Breast epithelium (tissue), 4 donors: ENCODE measurements at regions not wholly inside any gene's neighbourhood (a gene's known extent, or its start where the extent isn't known, plus 50 kb on each side); places are given as distances from the start of the nearest gene placed in this dataset.

Experiments used
- DNase-seq, 2 donors: peaks; one replicate each; pipeline ENCODE4 v3.0.0-alpha.2; 2019; ENCODE audit warnings: low spot score in 2 of 2
- H3K27ac ChIP-seq, 2 donors: fragments of 200-600 bp; sonication (generic) in 1 of 2; one replicate each; pipeline ENCODE4 v1.5.1; 2016 to 2019; ENCODE audit warnings: mild to moderate bottlenecking in 1 of 2
- H3K27me3 ChIP-seq, 2 donors: fragments of 200-600 bp; sonication (generic) in 1 of 2; one replicate each; pipeline versions ENCODE4 v1.5.1 to v1.6.0; 2017 to 2019; ENCODE audit warnings: control low read depth in 1 of 2, mild to moderate bottlenecking in 1 of 2
- H3K36me3 ChIP-seq: fragments of 200-600 bp; one replicate; pipeline ENCODE4 v1.5.1; 2019
- H3K4me1 ChIP-seq, 2 donors: fragments of 200-600 bp; sonication (generic); one replicate each; pipeline ENCODE4 v1.5.1; 2016 to 2019; ENCODE audit warnings: control low read depth in 1 of 2
- H3K4me3 ChIP-seq, 3 donors: fragments of 200-600 bp; sonication (generic); 1 replicate in 2 of 3; 2 replicates in 1 of 3; pipeline ENCODE4 v1.5.1; 2016 to 2019; ENCODE audit warnings: mild to moderate bottlenecking in 3 of 3, moderate library complexity in 2 of 3
- H3K9me3 ChIP-seq, 2 donors: fragments of 200-600 bp; sonication (generic) in 1 of 2; one replicate each; pipeline ENCODE4 v1.5.1; 2016 to 2019; ENCODE audit warnings: control low read depth in 1 of 2
- CTCF ChIP-seq, 3 donors: fragments of 450-650 bp; IDR thresholded peaks; one replicate each; pipeline ENCODE4 v1.5.1; 2016 to 2017; ENCODE audit warnings: antibody characterized with exemption in 3 of 3, mild to moderate bottlenecking in 3 of 3, moderate library complexity in 3 of 3
- POLR2A ChIP-seq: fragments of 450-650 bp; IDR thresholded peaks from one replicate; pipeline ENCODE4 v1.6.1; 2016; ENCODE audit warnings: antibody characterized with exemption, mild to moderate bottlenecking, moderate library complexity
- POLR2AphosphoS5 ChIP-seq, 3 donors: sonication (generic); formaldehyde crosslinking; IDR thresholded peaks; one replicate each; pipeline ENCODE4 v1.6.1; 2017; ENCODE audit warnings: antibody characterized with exemption in 3 of 3
- intact Hi-C: fragments of 100-400 bp; cut with DNase I; formaldehyde crosslinking; loops from one replicate; pipeline ENCODE4 v1.15.1; 2023; ENCODE audit warnings: low total_unique reads

- no peak for DNase-seq
- intact Hi-C loops: no loop called here
- H3K9me3 ChIP-seq: peaks cover 11 to 27% of the 10 kb centered on the region in 2 donors
- no peak overlapping the region for H3K27ac ChIP-seq
- H3K36me3 ChIP-seq: no peaks in the 10 kb centered on the region
- H3K4me3 ChIP-seq: no peak overlapping the region
- peaks cover 0 to 3% of the 10 kb centered on the region in 2 donors for H3K27me3 ChIP-seq
- no peaks in the 10 kb centered on the region for H3K4me1 ChIP-seq
- TF ChIP-seq POLR2A (no peak), POLR2AphosphoS5 (IDR thresholded peaks at IDR 0.05) (no peak), CTCF (IDR thresholded peaks at IDR 0.05) (peak in 1 of 3 donors; percentile 10)
Observed at GRCh38 chr2:898319-898718, 52.3 kb upstream of the SNTG2 start.

DNA sequence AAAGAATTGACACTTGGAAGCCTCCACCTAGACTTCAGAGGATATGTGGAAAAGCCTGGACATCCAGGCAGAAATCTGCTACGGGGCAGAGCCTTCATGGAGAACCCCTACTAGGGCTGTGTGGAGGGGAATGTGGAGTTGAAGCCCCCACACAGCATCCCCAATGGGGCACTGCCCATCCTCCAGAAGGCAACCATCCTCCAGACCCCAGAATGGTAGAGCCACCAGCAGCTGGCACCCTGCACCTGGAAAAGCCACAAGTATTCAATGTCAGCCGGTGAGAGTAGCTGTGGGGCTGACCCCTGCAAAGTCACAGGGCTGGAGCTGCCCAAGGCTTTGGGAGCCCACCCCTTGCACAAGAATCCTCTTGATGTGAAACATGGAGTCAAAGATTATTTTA lies 53.6 kb upstream of the SNTG2 start:
- TF ChIP-seq POLR2AphosphoS5 (IDR thresholded peaks at IDR 0.05): no peak
- no peak for TF ChIP-seq CTCF (IDR thresholded peaks at IDR 0.05)
- no peak for TF ChIP-seq POLR2A
- H3K4me3 ChIP-seq: no peak overlapping the region

DNA sequence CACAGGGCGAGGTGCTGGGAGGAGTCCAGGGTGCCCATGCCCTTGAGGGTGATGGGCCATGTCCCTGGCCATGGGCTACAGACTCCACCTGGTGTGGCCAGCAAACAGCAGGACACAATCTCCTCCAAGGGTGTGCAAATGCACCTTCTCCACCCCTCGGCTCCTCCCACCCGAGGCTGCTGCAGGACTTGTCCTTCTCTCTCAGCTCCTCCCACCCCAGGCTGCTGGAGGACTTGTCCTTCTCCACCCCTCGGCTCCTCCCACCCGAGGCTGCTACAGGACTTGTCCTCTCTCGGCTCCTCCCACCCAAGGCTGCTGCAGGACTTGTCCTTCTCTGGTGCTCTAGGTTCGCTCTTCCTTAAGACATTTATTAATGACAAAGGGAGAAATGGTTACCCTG lies 57.3 kb upstream of the SNTG2 start:
- Histone ChIP-seq H3K27me3 (peaks cover 0 to 6% of the 10 kb centered on the region in 2 donors), H3K4me3 (no peak overlapping the region), H3K4me1 (no peaks in the 10 kb centered on the region), H3K9me3 (peaks cover 11 to 22% of the 10 kb centered on the region in 2 donors), H3K27ac (no peak overlapping the region), H3K36me3 (no peaks in the 10 kb centered on the region)
- intact Hi-C loops: no loop called here
- DNase-seq: no peak
- TF ChIP-seq POLR2A (no peak), CTCF (IDR thresholded peaks at IDR 0.05) (no peak), POLR2AphosphoS5 (IDR thresholded peaks at IDR 0.05) (no peak)

More for the DNA sequence above, 53.6 kb upstream of the SNTG2 start:
- no peaks in the 10 kb centered on the region for H3K36me3 ChIP-seq
- no peak overlapping the region for H3K27ac ChIP-seq
- peaks cover 11 to 27% of the 10 kb centered on the region in 2 donors for H3K9me3 ChIP-seq
- H3K4me1 ChIP-seq: no peaks in the 10 kb centered on the region
- peaks cover 0 to 6% of the 10 kb centered on the region in 2 donors for H3K27me3 ChIP-seq
- DNase-seq: no peak
- intact Hi-C loops: no loop called here

GRCh38 chr2:892892-893291 lies 57.8 kb upstream of the SNTG2 start:
- Histone ChIP-seq H3K4me3 (no peak overlapping the region), H3K36me3 (no peaks in the 10 kb centered on the region), H3K27ac (no peak overlapping the region), H3K4me1 (no peaks in the 10 kb centered on the region), H3K9me3 (peaks cover 11 to 22% of the 10 kb centered on the region in 2 donors), H3K27me3 (peaks cover 0 to 6% of the 10 kb centered on the region in 2 donors)
- DNase-seq: no peak
- intact Hi-C loops: no loop called here
- no peak for TF ChIP-seq POLR2A
- TF ChIP-seq CTCF (IDR thresholded peaks at IDR 0.05): no peak
- TF ChIP-seq POLR2AphosphoS5 (IDR thresholded peaks at IDR 0.05): no peak

DNA sequence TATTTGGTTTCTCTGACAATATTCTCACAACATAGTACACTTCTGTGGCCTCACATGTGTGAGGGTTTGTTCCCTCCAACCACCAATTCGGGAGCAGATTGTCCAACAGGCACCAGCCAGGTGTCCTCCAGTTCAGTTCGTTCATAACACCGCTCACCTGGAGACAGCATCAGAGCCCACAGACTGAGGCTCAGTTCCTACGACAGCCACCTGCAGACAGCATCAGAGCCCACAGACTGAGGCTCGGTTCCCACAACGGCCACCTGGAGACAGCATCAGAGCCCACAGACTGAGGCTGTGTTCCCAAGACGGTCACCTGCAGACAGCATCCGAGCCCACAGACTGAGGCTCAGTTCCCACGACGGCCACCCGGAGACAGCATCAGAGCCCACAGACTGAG lies 58.2 kb upstream of the SNTG2 start:
- Histone ChIP-seq H3K36me3 (no peaks in the 10 kb centered on the region), H3K27me3 (peaks cover 0 to 6% of the 10 kb centered on the region in 2 donors), H3K27ac (no peak overlapping the region), H3K9me3 (peaks cover 11 to 19% of the 10 kb centered on the region in 2 donors), H3K4me3 (no peak overlapping the region), H3K4me1 (no peaks in the 10 kb centered on the region)
- TF ChIP-seq POLR2AphosphoS5 (IDR thresholded peaks at IDR 0.05) (no peak), POLR2A (no peak), CTCF (IDR thresholded peaks at IDR 0.05) (no peak)
- intact Hi-C loops: no loop called here
- DNase-seq: no peak
